ENCODE measurements at regions not wholly inside any gene's neighbourhood (a gene's known extent, or its start where the extent isn't known, plus 50 kb on each side); places are given as distances from the start of the nearest gene placed in this dataset.

DNA sequence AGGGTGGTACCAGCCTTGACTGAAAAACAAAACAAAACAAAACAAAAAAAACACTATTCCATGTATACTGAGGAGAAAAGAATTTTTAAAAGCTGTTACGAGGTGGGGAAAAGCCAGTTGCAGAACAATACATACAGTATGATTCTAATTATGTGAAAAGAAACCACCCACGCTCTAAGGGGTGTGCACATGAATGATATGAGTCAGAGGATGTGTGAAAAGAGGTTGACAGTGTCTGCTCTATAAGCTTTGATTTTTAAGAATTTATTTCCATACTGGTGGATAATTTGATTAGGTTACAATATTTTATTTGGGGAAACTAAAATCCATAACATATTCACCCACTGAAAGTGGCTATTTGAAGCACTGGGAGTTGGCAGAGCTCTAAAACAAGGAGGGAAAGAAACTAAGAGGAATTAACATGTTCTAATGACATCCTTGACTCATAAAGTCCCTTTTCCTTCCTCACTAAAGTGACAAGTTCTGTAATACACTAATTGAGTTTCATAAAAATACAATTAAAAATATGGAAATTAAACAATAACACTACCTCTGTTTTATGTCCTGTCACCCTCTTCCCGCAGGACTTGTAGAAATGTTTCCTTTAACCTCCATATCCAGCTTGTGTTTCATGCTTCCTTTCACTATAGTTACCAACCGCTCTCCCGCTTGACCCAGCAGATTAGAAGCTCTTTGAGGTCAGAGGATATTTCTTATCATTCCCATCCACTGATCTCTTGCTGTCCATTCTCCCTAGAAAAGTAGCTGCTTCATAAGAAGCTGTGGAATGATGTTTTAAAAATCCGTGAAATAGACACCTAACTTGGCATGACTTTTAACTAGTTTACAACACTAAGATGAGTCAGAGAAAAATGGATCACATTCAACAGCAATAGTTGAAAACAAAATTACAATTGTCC, 118.6 kb upstream of the CCDC28A start:
- Histone ChIP-seq H3K4me1 (ENCODE audit: insufficient read depth, low read length) (no peaks in the 10 kb centered on the region), H3K9me3 (ENCODE audit: control insufficient read depth, low read depth, low read length) (no peaks in the 10 kb centered on the region), H2AK5ac (ENCODE audit: insufficient read length, low read length) (no peak overlapping the region), H3T11ph (ENCODE audit: low read length) (no peak overlapping the region), H3K4me2 (ENCODE audit: insufficient read depth, insufficient read length, low read length) (no peak overlapping the region), H3K79me1 (ENCODE audit: insufficient read depth, low read depth, low read length, poor library complexity, severe bottlenecking) (peaks cover 2% of the 10 kb centered on the region), H3K9ac (ENCODE audit: extremely low read depth, insufficient read length, low read length) (no peak overlapping the region), H2AFZ (ENCODE audit: low read length) (no peak overlapping the region), H3K27me3 (ENCODE audit: insufficient read depth, low read length) (no peaks in the 10 kb centered on the region), H2BK20ac (ENCODE audit: low read depth, low read length, poor library complexity, severe bottlenecking) (no peak overlapping the region), H4K20me1 (ENCODE audit: control insufficient read depth, insufficient read depth, insufficient read length) (no peaks in the 10 kb centered on the region), H3K18ac (ENCODE audit: insufficient read length, low read depth, low read length) (no peak overlapping the region), H2BK15ac (ENCODE audit: low read depth, low read length) (no peak overlapping the region), H2BK120ac (ENCODE audit: low read depth, low read length, poor library complexity, severe bottlenecking) (no peak overlapping the region), H3K79me2 (ENCODE audit: insufficient read depth, low read length) (no peaks in the 10 kb centered on the region; the same call in 1 of the 2 replicates), H3K14ac (ENCODE audit: insufficient read depth, low read length) (no peak overlapping the region), H2BK5ac (ENCODE audit: insufficient read length, low read length) (no peak overlapping the region), H3K4ac (ENCODE audit: low read depth, low read length) (no peak overlapping the region), H3K23ac (ENCODE audit: insufficient read length, low read depth, low read length) (no peak overlapping the region), H3K23me2 (ENCODE audit: insufficient read length, low read depth, low read length, poor library complexity, severe bottlenecking) (no peaks in the 10 kb centered on the region), H4K5ac (ENCODE audit: insufficient read length, low read depth, low read length) (no peak overlapping the region), H3K27ac (ENCODE audit: insufficient read length, low read depth, low read length) (no peak overlapping the region), H4K8ac (replicated peaks; ENCODE audit: insufficient read length, low read depth, low read length) (no peak overlapping the region), H4K91ac (ENCODE audit: insufficient read length, low read depth, low read length) (no peak overlapping the region), H3K56ac (ENCODE audit: insufficient read length, low read depth, low read length) (no peak overlapping the region), H2BK12ac (ENCODE audit: insufficient read length, low read depth, low read length) (no peak overlapping the region)
- Mint-ChIP-seq H3K9me3 (no peaks in the 10 kb centered on the region), H3K4me1 (peaks cover 20 to 23% of the 10 kb centered on the region in 2 experiments), H3K27me3 (ENCODE audit: low read depth) (no peaks in the 10 kb centered on the region), H3K36me3 (ENCODE audit: insufficient read depth in 1 of 3, low read depth in 3 of 3) (peaks cover 0 to 6% (median 2%) of the 10 kb centered on the region in 3 experiments; a peak in 2 of 7 replicates), H3K4me3 (no peak overlapping the region), H3K27ac (peak overlapping the region in 2 of 3 experiments; percentile 22 to 39; a peak in 3 of 7 replicates)
- no CpG with 5 or more reads among the region's 6 CpGs for WGBS (ENCODE audit: extremely low coverage, insufficient read length, low lambda C conversion rate)
- TF ChIP-seq, protein P1, sequence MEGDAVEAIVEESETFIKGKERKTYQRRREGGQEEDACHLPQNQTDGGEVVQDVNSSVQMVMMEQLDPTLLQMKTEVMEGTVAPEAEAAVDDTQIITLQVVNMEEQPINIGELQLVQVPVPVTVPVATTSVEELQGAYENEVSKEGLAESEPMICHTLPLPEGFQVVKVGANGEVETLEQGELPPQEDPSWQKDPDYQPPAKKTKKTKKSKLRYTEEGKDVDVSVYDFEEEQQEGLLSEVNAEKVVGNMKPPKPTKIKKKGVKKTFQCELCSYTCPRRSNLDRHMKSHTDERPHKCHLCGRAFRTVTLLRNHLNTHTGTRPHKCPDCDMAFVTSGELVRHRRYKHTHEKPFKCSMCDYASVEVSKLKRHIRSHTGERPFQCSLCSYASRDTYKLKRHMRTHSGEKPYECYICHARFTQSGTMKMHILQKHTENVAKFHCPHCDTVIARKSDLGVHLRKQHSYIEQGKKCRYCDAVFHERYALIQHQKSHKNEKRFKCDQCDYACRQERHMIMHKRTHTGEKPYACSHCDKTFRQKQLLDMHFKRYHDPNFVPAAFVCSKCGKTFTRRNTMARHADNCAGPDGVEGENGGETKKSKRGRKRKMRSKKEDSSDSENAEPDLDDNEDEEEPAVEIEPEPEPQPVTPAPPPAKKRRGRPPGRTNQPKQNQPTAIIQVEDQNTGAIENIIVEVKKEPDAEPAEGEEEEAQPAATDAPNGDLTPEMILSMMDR (conservative IDR thresholded peaks at IDR 0.05), result no peak
- no peak for DNase-seq
